CD14-positive monocyte (primary cell): ENCODE measurements at regions not wholly inside any gene's neighbourhood (a gene's known extent, or its start where the extent isn't known, plus 50 kb on each side); places are given as distances from the start of the nearest gene placed in this dataset.

Experiments used
- DNase-seq, 3 donors: peaks; one replicate each; pipeline ENCODE4 v3.0.0-alpha.2; 2011 to 2022
- H2AFZ ChIP-seq: 2 replicates; pipeline ENCODE4 v1.6.0; 2012; ENCODE audit warnings: mild to moderate bottlenecking, low read depth, low read length, inconsistent platforms; ENCODE audit not compliant: insufficient read depth, poor library complexity, severe bottlenecking
- H3K27ac ChIP-seq, 2 donors: 1 replicate in 1 of 2; 2 replicates in 1 of 2; pipeline ENCODE4 v1.5.1; 2012 to 2013; ENCODE audit warnings: low read length in 2 of 2, control low read depth in 1 of 2, inconsistent platforms in 1 of 2, low read depth in 1 of 2, mild to moderate bottlenecking in 1 of 2
- H3K27me3 ChIP-seq, 2 donors: one replicate each; pipeline versions ENCODE4 v1.6.0 to v1.6.1; 2011 to 2013; ENCODE audit warnings: low read length in 2 of 2; ENCODE audit not compliant: control insufficient read depth in 2 of 2, insufficient read depth in 2 of 2
- H3K36me3 ChIP-seq, 2 donors: replicated peaks in 1 of 2; 1 replicate in 1 of 2; 2 replicates in 1 of 2; pipeline versions ENCODE4 v1.5.1 to v1.6.1; 2012 to 2013; ENCODE audit warnings: low read length in 2 of 2, control low read depth in 1 of 2, inconsistent platforms in 1 of 2, mild to moderate bottlenecking in 1 of 2; ENCODE audit not compliant: insufficient read depth in 2 of 2, control insufficient read depth in 1 of 2
- H3K4me1 ChIP-seq, 2 donors: 1 replicate in 1 of 2; 2 replicates in 1 of 2; pipeline versions ENCODE4 v1.5.1 to v1.6.1; 2012 to 2013; ENCODE audit warnings: low read length in 2 of 2, control low read depth in 1 of 2, inconsistent platforms in 1 of 2, mild to moderate bottlenecking in 1 of 2, moderate library complexity in 1 of 2; ENCODE audit not compliant: insufficient read depth in 2 of 2, control insufficient read depth in 1 of 2
- H3K4me2 ChIP-seq: replicated peaks from 2 replicates; pipeline ENCODE3; 2012; ENCODE audit warnings: low read length, moderate library complexity, mild to moderate bottlenecking; ENCODE audit not compliant: poor library complexity, severe bottlenecking; ENCODE audit errors: extremely low read depth
- H3K4me3 ChIP-seq, 3 experiments: fragments of 200-600 bp in 1 of 3; sonication (generic) in 1 of 3; replicated peaks in 1 of 3; 1 replicate in 2 of 3; 2 replicates in 1 of 3; pipeline ENCODE4 v1.5.1; 2011 to 2013; ENCODE audit warnings: low read length in 3 of 3, mild to moderate bottlenecking in 3 of 3, control low read depth in 2 of 3, low read depth in 2 of 3, inconsistent platforms in 1 of 3, moderate library complexity in 1 of 3
- H3K79me2 ChIP-seq: 2 replicates; pipeline ENCODE4 v1.6.0; 2012; ENCODE audit warnings: mild to moderate bottlenecking, control low read depth, inconsistent platforms, low read length, moderate library complexity; ENCODE audit not compliant: insufficient read depth
- H3K9ac ChIP-seq: 2 replicates; pipeline ENCODE4 v1.6.0; 2017; ENCODE audit warnings: low read length, mild to moderate bottlenecking; ENCODE audit not compliant: insufficient read depth, poor library complexity, severe bottlenecking
- H3K9me3 ChIP-seq, 2 donors: replicated peaks in 1 of 2; 1 replicate in 1 of 2; 2 replicates in 1 of 2; pipeline versions ENCODE4 v1.5.1 to v1.6.1; 2012 to 2013; ENCODE audit warnings: low read length in 2 of 2, control low read depth in 1 of 2; ENCODE audit not compliant: control insufficient read depth in 1 of 2, insufficient read depth in 1 of 2
- H4K20me1 ChIP-seq: 2 replicates; pipeline ENCODE4 v1.6.0; 2012; ENCODE audit warnings: mild to moderate bottlenecking, low read length, control low read depth, moderate library complexity; ENCODE audit not compliant: insufficient read depth
- H3K27ac Mint-ChIP-seq, 7 donors: one replicate each; pipeline ENCODE4 v1.8.0; 2020; ENCODE audit warnings: mild to moderate bottlenecking in 7 of 7, mixed read lengths in 7 of 7, moderate library complexity in 6 of 7, inconsistent platforms in 2 of 7
- H3K27me3 Mint-ChIP-seq, 3 donors: one replicate each; pipeline ENCODE4 v1.8.0; 2021 to 2022; ENCODE audit warnings: low read depth in 3 of 3, mild to moderate bottlenecking in 3 of 3, mixed read lengths in 3 of 3, moderate library complexity in 3 of 3, inconsistent platforms in 1 of 3
- H3K36me3 Mint-ChIP-seq, 2 donors: one replicate each; pipeline ENCODE4 v1.8.0; 2020; ENCODE audit warnings: mixed read lengths in 2 of 2, inconsistent platforms in 1 of 2, mild to moderate bottlenecking in 1 of 2
- H3K4me1 Mint-ChIP-seq: one replicate; pipeline ENCODE4 v1.8.0; 2020; ENCODE audit warnings: mild to moderate bottlenecking, mixed read lengths
- H3K4me3 Mint-ChIP-seq, 2 donors: one replicate each; pipeline ENCODE4 v1.8.0; 2020; ENCODE audit warnings: mild to moderate bottlenecking in 2 of 2, mixed read lengths in 2 of 2, moderate library complexity in 1 of 2
- H3K9me3 Mint-ChIP-seq, 7 donors: one replicate each; pipeline ENCODE4 v1.8.0; 2020 to 2022; ENCODE audit warnings: mixed read lengths in 7 of 7, mild to moderate bottlenecking in 6 of 7, moderate library complexity in 6 of 7, inconsistent platforms in 2 of 7
- WGBS: methylation state at CpG from one replicate; pipeline ENCODE4 v1.1.5; 2013; ENCODE audit warnings: missing lambda C conversion rate; ENCODE audit not compliant: insufficient coverage; 5-methylcytosine and 5-hydroxymethylcytosine counted together
- intact Hi-C, 2 donors: fragments of 100-400 bp; cut with micrococcal nuclease; formaldehyde crosslinking; loops; one replicate each; pipeline versions ENCODE4 v1.15.0 to v1.15.1; 2023
- TF ChIP-seq, protein P1 (sequence below): fragments of 200-600 bp; IDR thresholded peaks from one replicate; pipeline ENCODE4 v1.8.0; 2022; ENCODE audit warnings: antibody characterized with exemption, mild to moderate bottlenecking

DNA sequence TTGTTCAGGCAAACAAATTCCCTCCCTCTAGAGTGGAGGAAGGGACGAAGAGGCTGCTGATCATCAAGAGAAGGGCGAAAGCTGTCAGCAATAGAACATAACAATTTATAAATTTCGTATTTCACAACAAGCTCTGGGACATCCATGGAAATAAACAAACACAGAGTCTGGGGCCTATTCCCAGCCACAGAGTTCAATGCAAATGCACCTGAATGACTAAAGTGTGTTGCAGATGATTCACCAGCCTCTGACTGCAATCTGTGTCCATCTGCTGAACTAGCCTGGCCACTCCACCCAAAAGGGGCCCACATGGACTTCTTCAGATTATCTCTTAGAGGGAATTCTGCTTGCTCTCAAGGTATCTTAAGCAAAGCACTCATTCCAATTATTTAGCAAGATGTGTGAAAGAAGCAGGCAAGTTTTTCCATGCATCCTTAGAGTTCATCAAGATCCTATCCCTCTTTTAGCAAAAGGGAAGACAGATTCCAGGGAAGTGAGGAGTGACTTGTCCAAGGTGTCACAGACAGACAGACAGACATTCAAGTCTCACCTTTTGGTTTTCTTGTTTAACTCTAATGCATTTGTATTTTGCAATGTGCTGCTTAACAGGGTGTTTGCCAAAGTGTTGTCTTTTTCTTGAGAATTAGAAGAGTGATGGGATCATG, 307.8 kb upstream of the PAPPA start:
- 87% methylated on average over 3 of the region's 3 CpGs for WGBS

DNA sequence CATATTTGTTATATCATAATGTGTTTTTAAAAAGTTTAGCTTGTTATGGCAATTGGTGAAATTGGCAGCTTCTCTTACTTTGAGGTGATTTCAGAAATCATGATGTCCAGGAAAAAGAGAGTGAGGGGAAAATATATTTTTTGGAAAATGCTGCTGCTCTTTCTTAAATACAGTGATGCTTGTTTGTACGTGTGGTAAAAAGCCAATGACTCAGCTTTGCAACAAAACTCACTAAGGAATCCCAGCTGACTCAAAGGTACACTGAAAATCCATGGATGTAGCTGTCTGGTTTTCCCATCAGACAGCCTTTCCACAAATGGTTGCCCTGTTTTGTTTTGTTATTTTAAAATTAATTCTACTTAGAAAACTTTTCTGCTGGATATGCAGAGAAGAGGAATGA, 306.4 kb upstream of the PAPPA start:
- no peak overlapping the region for H3K27ac ChIP-seq
- H3K9ac ChIP-seq: no peak overlapping the region
- H3K27me3 ChIP-seq: no peaks in the 10 kb centered on the region
- H4K20me1 ChIP-seq: no peaks in the 10 kb centered on the region
- no peak for DNase-seq
- no peaks in the 10 kb centered on the region for H3K4me1 Mint-ChIP-seq
- no peak overlapping the region for H3K4me3 Mint-ChIP-seq
- peaks cover 0 to 5% (median 3%) of the 10 kb centered on the region in 7 donors for H3K9me3 Mint-ChIP-seq
- H3K27ac Mint-ChIP-seq: no peak overlapping the region
- H3K4me3 ChIP-seq: no peak overlapping the region
- no peaks in the 10 kb centered on the region for H3K9me3 ChIP-seq
- no peaks in the 10 kb centered on the region for H3K79me2 ChIP-seq
- H3K36me3 ChIP-seq: no peaks in the 10 kb centered on the region
- H3K36me3 Mint-ChIP-seq: no peaks in the 10 kb centered on the region
- no peak overlapping the region for H2AFZ ChIP-seq
- TF ChIP-seq, protein P1, sequence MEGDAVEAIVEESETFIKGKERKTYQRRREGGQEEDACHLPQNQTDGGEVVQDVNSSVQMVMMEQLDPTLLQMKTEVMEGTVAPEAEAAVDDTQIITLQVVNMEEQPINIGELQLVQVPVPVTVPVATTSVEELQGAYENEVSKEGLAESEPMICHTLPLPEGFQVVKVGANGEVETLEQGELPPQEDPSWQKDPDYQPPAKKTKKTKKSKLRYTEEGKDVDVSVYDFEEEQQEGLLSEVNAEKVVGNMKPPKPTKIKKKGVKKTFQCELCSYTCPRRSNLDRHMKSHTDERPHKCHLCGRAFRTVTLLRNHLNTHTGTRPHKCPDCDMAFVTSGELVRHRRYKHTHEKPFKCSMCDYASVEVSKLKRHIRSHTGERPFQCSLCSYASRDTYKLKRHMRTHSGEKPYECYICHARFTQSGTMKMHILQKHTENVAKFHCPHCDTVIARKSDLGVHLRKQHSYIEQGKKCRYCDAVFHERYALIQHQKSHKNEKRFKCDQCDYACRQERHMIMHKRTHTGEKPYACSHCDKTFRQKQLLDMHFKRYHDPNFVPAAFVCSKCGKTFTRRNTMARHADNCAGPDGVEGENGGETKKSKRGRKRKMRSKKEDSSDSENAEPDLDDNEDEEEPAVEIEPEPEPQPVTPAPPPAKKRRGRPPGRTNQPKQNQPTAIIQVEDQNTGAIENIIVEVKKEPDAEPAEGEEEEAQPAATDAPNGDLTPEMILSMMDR: no peak
- H3K27me3 Mint-ChIP-seq: peaks cover 2 to 3% (median 2%) of the 10 kb centered on the region in 3 donors
- no CpG with 5 or more reads among the region's 1 CpG for WGBS
- H3K4me2 ChIP-seq: no peak overlapping the region
- intact Hi-C loops: no loop called here
- H3K4me1 ChIP-seq: no peaks in the 10 kb centered on the region

More for the DNA sequence above, 307.8 kb upstream of the PAPPA start:
- intact Hi-C loops: no loop called here
- DNase-seq: no peak
- Mint-ChIP-seq H3K4me1 (no peaks in the 10 kb centered on the region), H3K27ac (no peak overlapping the region), H3K4me3 (no peak overlapping the region), H3K27me3 (peaks cover 2 to 3% (median 2%) of the 10 kb centered on the region in 3 donors), H3K36me3 (no peaks in the 10 kb centered on the region), H3K9me3 (peaks cover 0 to 9% (median 2%) of the 10 kb centered on the region in 7 donors)
- Histone ChIP-seq H3K4me3 (no peak overlapping the region), H3K27me3 (no peaks in the 10 kb centered on the region), H2AFZ (no peak overlapping the region), H3K27ac (no peak overlapping the region), H3K9ac (no peak overlapping the region), H3K4me2 (no peak overlapping the region), H3K36me3 (no peaks in the 10 kb centered on the region), H3K79me2 (no peaks in the 10 kb centered on the region), H4K20me1 (no peaks in the 10 kb centered on the region), H3K9me3 (no peaks in the 10 kb centered on the region), H3K4me1 (no peaks in the 10 kb centered on the region)
- TF ChIP-seq, protein P1: no peak
